ENCODE measurements at regions not wholly inside any gene's neighbourhood (a gene's known extent, or its start where the extent isn't known, plus 50 kb on each side); places are given as distances from the start of the nearest gene placed in this dataset.

- no peak for TF ChIP-seq CTCF (conservative IDR thresholded peaks at IDR 0.05)
- TF ChIP-seq ZFX (IDR thresholded peaks at IDR 0.05): no peak
Measured at GRCh38 chr4:11118513-11118912, 310.2 kb downstream of the HS3ST1 start.
